ENCODE measurements at regions not wholly inside any gene's neighbourhood (a gene's known extent, or its start where the extent isn't known, plus 50 kb on each side); places are given as distances from the start of the nearest gene placed in this dataset.

- Histone ChIP-seq H3K9ac (ENCODE audit: low read depth, low read length) (no peak overlapping the region), H3K27me3 (ENCODE audit: control insufficient read depth, insufficient read depth, low read length) (no peaks in the 10 kb centered on the region), H3K4me1 (ENCODE audit: control insufficient read depth, insufficient read depth, low read length) (no peaks in the 10 kb centered on the region)
Measured at GRCh38 chr12:13839365-13840336, 141.8 kb downstream of the GRIN2B start.

GRCh38 chr12:13836099-13836498 is 145.3 kb downstream of the GRIN2B start:
- Histone ChIP-seq H3K9me3 (ENCODE audit: control insufficient read depth, insufficient read depth, low read length) (no peaks in the 10 kb centered on the region), H3K27me3 (ENCODE audit: control insufficient read depth, insufficient read depth, low read length) (no peaks in the 10 kb centered on the region), H3K4me3 (ENCODE audit: low read depth, low read length) (no peak overlapping the region), H3K36me3 (ENCODE audit: control insufficient read depth, insufficient read depth, low read length) (no peaks in the 10 kb centered on the region), H3K9ac (ENCODE audit: low read depth, low read length) (no peak overlapping the region), H3K4me1 (ENCODE audit: control insufficient read depth, insufficient read depth, low read length) (no peaks in the 10 kb centered on the region)

More at GRCh38 chr12:13839365-13840336, 141.8 kb downstream of the GRIN2B start:
- no peak overlapping the region for H3K4me3 ChIP-seq (ENCODE audit: low read depth, low read length)
- no peaks in the 10 kb centered on the region for H3K9me3 ChIP-seq (ENCODE audit: control insufficient read depth, insufficient read depth, low read length)
- no peaks in the 10 kb centered on the region for H3K36me3 ChIP-seq (ENCODE audit: control insufficient read depth, insufficient read depth, low read length)

GRCh38 chr12:13835652-13836051 is 145.8 kb downstream of the GRIN2B start:
- Histone ChIP-seq H3K27me3 (ENCODE audit: control insufficient read depth, insufficient read depth, low read length) (no peaks in the 10 kb centered on the region), H3K9me3 (ENCODE audit: control insufficient read depth, insufficient read depth, low read length) (no peaks in the 10 kb centered on the region), H3K4me3 (ENCODE audit: low read depth, low read length) (no peak overlapping the region), H3K36me3 (ENCODE audit: control insufficient read depth, insufficient read depth, low read length) (no peaks in the 10 kb centered on the region), H3K9ac (ENCODE audit: low read depth, low read length) (no peak overlapping the region), H3K4me1 (ENCODE audit: control insufficient read depth, insufficient read depth, low read length) (no peaks in the 10 kb centered on the region)

- H3K4me3 ChIP-seq (ENCODE audit: low read depth, low read length): no peak overlapping the region
- H3K27me3 ChIP-seq (ENCODE audit: control insufficient read depth, insufficient read depth, low read length): no peaks in the 10 kb centered on the region
- no peak overlapping the region for H3K9ac ChIP-seq (ENCODE audit: low read depth, low read length)
- H3K36me3 ChIP-seq (ENCODE audit: control insufficient read depth, insufficient read depth, low read length): no peaks in the 10 kb centered on the region
- H3K9me3 ChIP-seq (ENCODE audit: control insufficient read depth, insufficient read depth, low read length): no peaks in the 10 kb centered on the region
- no peaks in the 10 kb centered on the region for H3K4me1 ChIP-seq (ENCODE audit: control insufficient read depth, insufficient read depth, low read length)
Measured at GRCh38 chr12:13834241-13834640, 147.2 kb downstream of the GRIN2B start.

GRCh38 chr12:13817131-13817530 is 164.3 kb downstream of the GRIN2B start:
- H3K9me3 ChIP-seq (ENCODE audit: control insufficient read depth, insufficient read depth, low read length): no peaks in the 10 kb centered on the region
- no peaks in the 10 kb centered on the region for H3K36me3 ChIP-seq (ENCODE audit: control insufficient read depth, insufficient read depth, low read length)
- H3K4me3 ChIP-seq (ENCODE audit: low read depth, low read length): no peak overlapping the region
- no peaks in the 10 kb centered on the region for H3K27me3 ChIP-seq (ENCODE audit: control insufficient read depth, insufficient read depth, low read length)
- no peak overlapping the region for H3K9ac ChIP-seq (ENCODE audit: low read depth, low read length)
- no peaks in the 10 kb centered on the region for H3K4me1 ChIP-seq (ENCODE audit: control insufficient read depth, insufficient read depth, low read length)

GRCh38 chr12:13816394-13816793 is 165.0 kb downstream of the GRIN2B start:
- H3K27me3 ChIP-seq (ENCODE audit: control insufficient read depth, insufficient read depth, low read length): no peaks in the 10 kb centered on the region
- H3K4me3 ChIP-seq (ENCODE audit: low read depth, low read length): no peak overlapping the region
- H3K9me3 ChIP-seq (ENCODE audit: control insufficient read depth, insufficient read depth, low read length): no peaks in the 10 kb centered on the region
- H3K9ac ChIP-seq (ENCODE audit: low read depth, low read length): no peak overlapping the region
- no peaks in the 10 kb centered on the region for H3K36me3 ChIP-seq (ENCODE audit: control insufficient read depth, insufficient read depth, low read length)
- H3K4me1 ChIP-seq (ENCODE audit: control insufficient read depth, insufficient read depth, low read length): no peaks in the 10 kb centered on the region

- H3K9me3 ChIP-seq (ENCODE audit: control insufficient read depth, insufficient read depth, low read length): no peaks in the 10 kb centered on the region
- H3K4me1 ChIP-seq (ENCODE audit: control insufficient read depth, insufficient read depth, low read length): no peaks in the 10 kb centered on the region
- H3K27me3 ChIP-seq (ENCODE audit: control insufficient read depth, insufficient read depth, low read length): peaks cover 2% of the 10 kb centered on the region
- H3K4me3 ChIP-seq (ENCODE audit: low read depth, low read length): no peak overlapping the region
- no peak overlapping the region for H3K9ac ChIP-seq (ENCODE audit: low read depth, low read length)
- no peaks in the 10 kb centered on the region for H3K36me3 ChIP-seq (ENCODE audit: control insufficient read depth, insufficient read depth, low read length)
Measured at GRCh38 chr12:13812168-13812567, 169.2 kb downstream of the GRIN2B start.

- Histone ChIP-seq H3K36me3 (ENCODE audit: control insufficient read depth, insufficient read depth, low read length) (no peaks in the 10 kb centered on the region), H3K9me3 (ENCODE audit: control insufficient read depth, insufficient read depth, low read length) (no peaks in the 10 kb centered on the region), H3K27me3 (ENCODE audit: control insufficient read depth, insufficient read depth, low read length) (peaks cover 2% of the 10 kb centered on the region), H3K4me3 (ENCODE audit: low read depth, low read length) (no peak overlapping the region), H3K9ac (ENCODE audit: low read depth, low read length) (no peak overlapping the region), H3K4me1 (ENCODE audit: control insufficient read depth, insufficient read depth, low read length) (no peaks in the 10 kb centered on the region)
Measured at GRCh38 chr12:13811061-13811460, 170.3 kb downstream of the GRIN2B start.

- no peaks in the 10 kb centered on the region for H3K36me3 ChIP-seq (ENCODE audit: control insufficient read depth, insufficient read depth, low read length)
- peaks cover 25% of the 10 kb centered on the region for H3K27me3 ChIP-seq (ENCODE audit: control insufficient read depth, insufficient read depth, low read length)
- H3K9ac ChIP-seq (ENCODE audit: low read depth, low read length): no peak overlapping the region
- no peaks in the 10 kb centered on the region for H3K9me3 ChIP-seq (ENCODE audit: control insufficient read depth, insufficient read depth, low read length)
- peaks cover under 1% of the 10 kb centered on the region for H3K4me1 ChIP-seq (ENCODE audit: control insufficient read depth, insufficient read depth, low read length)
- H3K4me3 ChIP-seq (ENCODE audit: low read depth, low read length): no peak overlapping the region
Measured at GRCh38 chr12:13805041-13805440, 176.4 kb downstream of the GRIN2B start.

GRCh38 chr12:13801543-13801942 is 179.9 kb downstream of the GRIN2B start:
- Histone ChIP-seq H3K9ac (ENCODE audit: low read depth, low read length) (no peak overlapping the region), H3K36me3 (ENCODE audit: control insufficient read depth, insufficient read depth, low read length) (no peaks in the 10 kb centered on the region), H3K27me3 (ENCODE audit: control insufficient read depth, insufficient read depth, low read length) (peaks cover 29% of the 10 kb centered on the region), H3K4me1 (ENCODE audit: control insufficient read depth, insufficient read depth, low read length) (peaks cover 10% of the 10 kb centered on the region), H3K9me3 (ENCODE audit: control insufficient read depth, insufficient read depth, low read length) (no peaks in the 10 kb centered on the region), H3K4me3 (ENCODE audit: low read depth, low read length) (no peak overlapping the region)

GRCh38 chr12:13799574-13799973 is 181.8 kb downstream of the GRIN2B start:
- no peaks in the 10 kb centered on the region for H3K9me3 ChIP-seq (ENCODE audit: control insufficient read depth, insufficient read depth, low read length)
- peaks cover 30% of the 10 kb centered on the region for H3K27me3 ChIP-seq (ENCODE audit: control insufficient read depth, insufficient read depth, low read length)
- H3K36me3 ChIP-seq (ENCODE audit: control insufficient read depth, insufficient read depth, low read length): no peaks in the 10 kb centered on the region
- H3K4me3 ChIP-seq (ENCODE audit: low read depth, low read length): no peak overlapping the region
- peaks cover 10% of the 10 kb centered on the region for H3K4me1 ChIP-seq (ENCODE audit: control insufficient read depth, insufficient read depth, low read length)
- H3K9ac ChIP-seq (ENCODE audit: low read depth, low read length): no peak overlapping the region

GRCh38 chr12:13798162-13798561 is 183.2 kb downstream of the GRIN2B start:
- no peak overlapping the region for H3K9ac ChIP-seq (ENCODE audit: low read depth, low read length)
- peaks cover 10% of the 10 kb centered on the region for H3K4me1 ChIP-seq (ENCODE audit: control insufficient read depth, insufficient read depth, low read length)
- H3K4me3 ChIP-seq (ENCODE audit: low read depth, low read length): no peak overlapping the region
- H3K27me3 ChIP-seq (ENCODE audit: control insufficient read depth, insufficient read depth, low read length): peaks cover 25% of the 10 kb centered on the region
- no peaks in the 10 kb centered on the region for H3K9me3 ChIP-seq (ENCODE audit: control insufficient read depth, insufficient read depth, low read length)
- H3K36me3 ChIP-seq (ENCODE audit: control insufficient read depth, insufficient read depth, low read length): no peaks in the 10 kb centered on the region
